Testis (tissue), 2 donors: ENCODE measurements at regions not wholly inside any gene's neighbourhood (a gene's known extent, or its start where the extent isn't known, plus 50 kb on each side); places are given as distances from the start of the nearest gene placed in this dataset.

ENCODE experiments used
- POLR2A ChIP-seq: fragments of 450-650 bp; IDR thresholded peaks from one replicate; pipeline ENCODE4 v1.6.1; 2017; ENCODE audit warnings: antibody characterized with exemption, mild to moderate bottlenecking, moderate library complexity
- TF ChIP-seq, protein P1 (sequence below), 3 experiments: fragments of 450-650 bp in 2 of 3; fragments of 200-600 bp in 1 of 3; sonication (generic) in 1 of 3; IDR thresholded peaks; one replicate each; pipeline ENCODE4 v1.5.1; 2016 to 2019; ENCODE audit warnings: antibody characterized with exemption in 3 of 3, mild to moderate bottlenecking in 2 of 3, moderate library complexity in 1 of 3

DNA sequence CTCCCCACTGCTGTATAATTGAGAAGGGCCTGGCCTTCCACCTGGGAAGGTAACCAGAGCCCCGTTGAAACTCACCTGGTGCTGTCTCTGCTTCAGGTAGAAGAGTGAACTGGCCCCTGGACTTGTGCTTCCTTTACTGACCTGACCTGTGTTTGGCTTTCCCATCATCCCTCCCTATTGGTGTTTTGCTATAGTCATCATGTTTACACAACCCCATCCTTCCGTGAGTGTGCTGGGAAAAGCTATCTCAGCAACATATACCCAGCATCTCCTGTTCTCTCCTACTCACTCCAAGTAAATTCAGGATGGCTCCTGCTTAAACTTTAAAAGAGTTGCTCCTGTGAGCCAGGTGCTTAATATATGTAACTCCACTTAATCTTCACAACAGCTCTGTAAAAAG is 77.2 kb upstream of the TSC22D2 start:
- TF ChIP-seq, protein P1, sequence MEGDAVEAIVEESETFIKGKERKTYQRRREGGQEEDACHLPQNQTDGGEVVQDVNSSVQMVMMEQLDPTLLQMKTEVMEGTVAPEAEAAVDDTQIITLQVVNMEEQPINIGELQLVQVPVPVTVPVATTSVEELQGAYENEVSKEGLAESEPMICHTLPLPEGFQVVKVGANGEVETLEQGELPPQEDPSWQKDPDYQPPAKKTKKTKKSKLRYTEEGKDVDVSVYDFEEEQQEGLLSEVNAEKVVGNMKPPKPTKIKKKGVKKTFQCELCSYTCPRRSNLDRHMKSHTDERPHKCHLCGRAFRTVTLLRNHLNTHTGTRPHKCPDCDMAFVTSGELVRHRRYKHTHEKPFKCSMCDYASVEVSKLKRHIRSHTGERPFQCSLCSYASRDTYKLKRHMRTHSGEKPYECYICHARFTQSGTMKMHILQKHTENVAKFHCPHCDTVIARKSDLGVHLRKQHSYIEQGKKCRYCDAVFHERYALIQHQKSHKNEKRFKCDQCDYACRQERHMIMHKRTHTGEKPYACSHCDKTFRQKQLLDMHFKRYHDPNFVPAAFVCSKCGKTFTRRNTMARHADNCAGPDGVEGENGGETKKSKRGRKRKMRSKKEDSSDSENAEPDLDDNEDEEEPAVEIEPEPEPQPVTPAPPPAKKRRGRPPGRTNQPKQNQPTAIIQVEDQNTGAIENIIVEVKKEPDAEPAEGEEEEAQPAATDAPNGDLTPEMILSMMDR (IDR thresholded peaks at IDR 0.05): no peak
- no peak for TF ChIP-seq POLR2A
